Naive thymus-derived CD4-positive, alpha-beta T cell (primary cell): ENCODE measurements at regions not wholly inside any gene's neighbourhood (a gene's known extent, or its start where the extent isn't known, plus 50 kb on each side); places are given as distances from the start of the nearest gene placed in this dataset.

Source experiments
- ATAC-seq: fragments of 150-1000 bp; cut with Tn5 transposase; 2 replicates; pipeline ENCODE4 v1.10.0; 2021; ENCODE audit warnings: mild to moderate bottlenecking, moderate library complexity
- CTCF ChIA-PET: fragments of 350-600 bp; sonication (Branson Sonifier 250); formaldehyde crosslinking; loops from one replicate; lab custom pipeline; 2021; ENCODE audit warnings: antibody characterized with exemption; lab: Charles Lee
- POLR2A ChIA-PET: fragments of 350-600 bp; sonication (Branson Sonifier 250); formaldehyde crosslinking; loops from one replicate; lab custom pipeline; 2021; ENCODE audit warnings: antibody characterized with exemption, inconsistent platforms; lab: Charles Lee
- DNase-seq, 9 donors: peaks; one replicate each; pipeline versions ENCODE4 v3.0.0 to v3.0.0-alpha.2; 2020 to 2022; ENCODE audit warnings: mixed read lengths in 1 of 9
- H3K27ac ChIP-seq: one replicate; pipeline ENCODE4 v1.7.0; 2013; ENCODE audit warnings: mild to moderate bottlenecking, low read depth, low read length, moderate library complexity
- H3K27me3 ChIP-seq, 2 donors: one replicate each; pipeline ENCODE4 v1.7.0; 2013; ENCODE audit warnings: low read length in 2 of 2, mild to moderate bottlenecking in 2 of 2, moderate library complexity in 2 of 2; ENCODE audit not compliant: control insufficient read depth in 2 of 2, insufficient read depth in 2 of 2
- H3K36me3 ChIP-seq, 3 experiments: 1 replicate in 2 of 3; 2 replicates in 1 of 3; pipeline ENCODE4 v1.7.0; 2013; ENCODE audit warnings: low read length in 3 of 3, mild to moderate bottlenecking in 3 of 3, moderate library complexity in 1 of 3; ENCODE audit not compliant: insufficient read depth in 3 of 3, control insufficient read depth in 2 of 3
- H3K4me1 ChIP-seq, 2 donors: one replicate each; pipeline ENCODE4 v1.7.0; 2013; ENCODE audit warnings: low read length in 2 of 2, mild to moderate bottlenecking in 2 of 2, moderate library complexity in 1 of 2; ENCODE audit not compliant: control insufficient read depth in 2 of 2, insufficient read depth in 2 of 2
- H3K4me3 ChIP-seq: 2 replicates; pipeline ENCODE4 v1.7.0; 2013; ENCODE audit warnings: mild to moderate bottlenecking, low read length
- H3K9me3 ChIP-seq, 3 experiments: 1 replicate in 2 of 3; 2 replicates in 1 of 3; pipeline ENCODE4 v1.7.0; 2013; ENCODE audit warnings: low read length in 3 of 3; ENCODE audit not compliant: control insufficient read depth in 2 of 3
- H3K27ac Mint-ChIP-seq, 9 donors: one replicate each; pipeline ENCODE4 v1.8.0; 2020 to 2022; ENCODE audit warnings: mixed read lengths in 9 of 9, mild to moderate bottlenecking in 8 of 9, moderate library complexity in 5 of 9, inconsistent platforms in 2 of 9
- H3K27me3 Mint-ChIP-seq, 5 donors: one replicate each; pipeline ENCODE4 v1.8.0; 2021 to 2022; ENCODE audit warnings: mixed read lengths in 5 of 5, mild to moderate bottlenecking in 1 of 5
- H3K36me3 Mint-ChIP-seq, 5 donors: one replicate each; pipeline ENCODE4 v1.8.0; 2020 to 2022; ENCODE audit warnings: mixed read lengths in 5 of 5, mild to moderate bottlenecking in 3 of 5, inconsistent platforms in 1 of 5
- H3K4me1 Mint-ChIP-seq, 7 donors: one replicate each; pipeline ENCODE4 v1.8.0; 2020 to 2022; ENCODE audit warnings: mixed read lengths in 7 of 7, mild to moderate bottlenecking in 3 of 7, inconsistent platforms in 1 of 7
- H3K4me3 Mint-ChIP-seq, 10 donors: one replicate each; pipeline ENCODE4 v1.8.0; 2020 to 2022; ENCODE audit warnings: mild to moderate bottlenecking in 10 of 10, mixed read lengths in 10 of 10, moderate library complexity in 6 of 10, inconsistent platforms in 2 of 10
- H3K9me3 Mint-ChIP-seq, 11 donors: one replicate each; pipeline ENCODE4 v1.8.0; 2020 to 2022; ENCODE audit warnings: mixed read lengths in 11 of 11, mild to moderate bottlenecking in 4 of 11, inconsistent platforms in 1 of 11, moderate library complexity in 1 of 11
- intact Hi-C, 2 donors: fragments of 100-400 bp; cut with micrococcal nuclease; formaldehyde crosslinking; loops; one replicate each; pipeline ENCODE4 v1.15.1; 2023

GRCh38 chr4:36677112-36677511 lies 395.7 kb downstream of the DTHD1 start:
- Histone ChIP-seq H3K4me1 (no peaks in the 10 kb centered on the region), H3K27ac (no peak overlapping the region), H3K9me3 (no peaks in the 10 kb centered on the region), H3K27me3 (no peaks in the 10 kb centered on the region), H3K4me3 (no peak overlapping the region), H3K36me3 (no peaks in the 10 kb centered on the region)
- Mint-ChIP-seq H3K9me3 (peaks cover 0 to 6% (median 2%) of the 10 kb centered on the region in 11 donors), H3K36me3 (no peaks in the 10 kb centered on the region), H3K27me3 (peaks cover 0 to 11% (median 0%) of the 10 kb centered on the region in 5 donors), H3K4me3 (no peak overlapping the region), H3K27ac (no peak overlapping the region), H3K4me1 (no peaks in the 10 kb centered on the region)
- intact Hi-C loops = no loop called here
- CTCF ChIA-PET = no interaction called here
- no peak for DNase-seq
- POLR2A ChIA-PET = no interaction called here
- ATAC-seq = no peak

GRCh38 chr4:36677874-36678273 lies 396.5 kb downstream of the DTHD1 start:
- Histone ChIP-seq H3K36me3 (no peaks in the 10 kb centered on the region), H3K9me3 (no peaks in the 10 kb centered on the region), H3K27ac (no peak overlapping the region), H3K4me1 (no peaks in the 10 kb centered on the region), H3K27me3 (no peaks in the 10 kb centered on the region), H3K4me3 (no peak overlapping the region)
- intact Hi-C loops = no loop called here
- ChIA-PET POLR2A (no interaction called here), CTCF (no interaction called here)
- no peak overlapping the region for H3K27ac Mint-ChIP-seq
- H3K36me3 Mint-ChIP-seq = no peaks in the 10 kb centered on the region
- no peak for DNase-seq
- ATAC-seq = no peak
- H3K27me3 Mint-ChIP-seq = peaks cover 0 to 11% (median 0%) of the 10 kb centered on the region in 5 donors
- H3K4me1 Mint-ChIP-seq = no peaks in the 10 kb centered on the region
- H3K4me3 Mint-ChIP-seq = no peak overlapping the region
- H3K9me3 Mint-ChIP-seq = peaks cover 0 to 6% (median 2%) of the 10 kb centered on the region in 11 donors

- intact Hi-C loops = no loop called here
- DNase-seq (no peak), ATAC-seq (no peak)
- H3K27me3 Mint-ChIP-seq = peaks cover 0 to 10% (median 6%) of the 10 kb centered on the region in 5 donors
- Histone ChIP-seq H3K4me3 (no peak overlapping the region), H3K4me1 (no peaks in the 10 kb centered on the region), H3K27me3 (no peaks in the 10 kb centered on the region), H3K27ac (no peak overlapping the region), H3K9me3 (no peaks in the 10 kb centered on the region), H3K36me3 (no peaks in the 10 kb centered on the region)
- no peak overlapping the region for H3K27ac Mint-ChIP-seq
- CTCF ChIA-PET = no interaction called here
- H3K4me1 Mint-ChIP-seq = no peaks in the 10 kb centered on the region
- H3K4me3 Mint-ChIP-seq = no peak overlapping the region
- POLR2A ChIA-PET = no interaction called here
- H3K36me3 Mint-ChIP-seq = no peaks in the 10 kb centered on the region
- peaks cover 0 to 20% (median 10%) of the 10 kb centered on the region in 11 donors for H3K9me3 Mint-ChIP-seq
Observed at GRCh38 chr4:36687681-36688080, 406.3 kb downstream of the DTHD1 start.

- Mint-ChIP-seq H3K4me3 (no peak overlapping the region), H3K9me3 (peaks cover 0 to 19% (median 4%) of the 10 kb centered on the region in 11 donors), H3K36me3 (no peaks in the 10 kb centered on the region), H3K4me1 (no peaks in the 10 kb centered on the region), H3K27me3 (peaks cover 0 to 11% (median 6%) of the 10 kb centered on the region in 5 donors), H3K27ac (no peak overlapping the region)
- ChIA-PET CTCF (no interaction called here), POLR2A (no interaction called here)
- no peak overlapping the region for H3K27ac ChIP-seq
- intact Hi-C loops = no loop called here
- H3K36me3 ChIP-seq = no peaks in the 10 kb centered on the region
- DNase-seq = no peak
- no peak for ATAC-seq
- H3K4me1 ChIP-seq = no peaks in the 10 kb centered on the region
- no peak overlapping the region for H3K4me3 ChIP-seq
- H3K27me3 ChIP-seq = no peaks in the 10 kb centered on the region
- no peaks in the 10 kb centered on the region for H3K9me3 ChIP-seq
Observed at GRCh38 chr4:36692586-36692985, 411.2 kb downstream of the DTHD1 start.

GRCh38 chr4:36702245-36702644 lies 420.8 kb downstream of the DTHD1 start:
- DNase-seq = no peak
- H3K27ac Mint-ChIP-seq = no peak overlapping the region
- ChIA-PET CTCF (no interaction called here), POLR2A (no interaction called here)
- H3K36me3 Mint-ChIP-seq = no peaks in the 10 kb centered on the region
- H3K27ac ChIP-seq = no peak overlapping the region
- H3K4me3 Mint-ChIP-seq = no peak overlapping the region
- no peaks in the 10 kb centered on the region for H3K4me1 ChIP-seq
- peaks cover 0 to 24% (median 0%) of the 10 kb centered on the region in 11 donors for H3K9me3 Mint-ChIP-seq
- H3K4me3 ChIP-seq = no peak overlapping the region
- no peaks in the 10 kb centered on the region for H3K4me1 Mint-ChIP-seq
- no peaks in the 10 kb centered on the region for H3K9me3 ChIP-seq
- H3K27me3 Mint-ChIP-seq = peaks cover 0 to 5% (median 0%) of the 10 kb centered on the region in 5 donors
- intact Hi-C loops = no loop called here
- no peaks in the 10 kb centered on the region for H3K27me3 ChIP-seq
- no peak for ATAC-seq
- H3K36me3 ChIP-seq = no peaks in the 10 kb centered on the region

GRCh38 chr4:36704289-36704688 lies 422.9 kb downstream of the DTHD1 start:
- intact Hi-C loops = no loop called here
- Mint-ChIP-seq H3K27me3 (peaks cover 0 to 5% (median 0%) of the 10 kb centered on the region in 5 donors), H3K36me3 (no peaks in the 10 kb centered on the region), H3K4me3 (no peak overlapping the region), H3K27ac (no peak overlapping the region), H3K4me1 (no peaks in the 10 kb centered on the region), H3K9me3 (peaks cover 0 to 28% (median 2%) of the 10 kb centered on the region in 11 donors)
- peaks cover 0 to 3% of the 10 kb centered on the region in 2 donors for H3K27me3 ChIP-seq
- H3K9me3 ChIP-seq = no peaks in the 10 kb centered on the region
- H3K36me3 ChIP-seq = no peaks in the 10 kb centered on the region
- CTCF ChIA-PET = no interaction called here
- DNase-seq = no peak
- no peak for ATAC-seq
- no peaks in the 10 kb centered on the region for H3K4me1 ChIP-seq
- no peak overlapping the region for H3K4me3 ChIP-seq
- H3K27ac ChIP-seq = no peak overlapping the region
- POLR2A ChIA-PET = no interaction called here

GRCh38 chr4:36709991-36710390 lies 428.6 kb downstream of the DTHD1 start:
- Mint-ChIP-seq H3K9me3 (peaks cover 0 to 9% (median 0%) of the 10 kb centered on the region in 11 donors), H3K36me3 (no peaks in the 10 kb centered on the region), H3K27ac (no peak overlapping the region), H3K4me1 (no peaks in the 10 kb centered on the region), H3K27me3 (peaks cover 0 to 4% (median 0%) of the 10 kb centered on the region in 5 donors), H3K4me3 (no peak overlapping the region)
- Histone ChIP-seq H3K9me3 (no peaks in the 10 kb centered on the region), H3K27me3 (peaks cover 0 to 3% of the 10 kb centered on the region in 2 donors), H3K4me3 (no peak overlapping the region), H3K36me3 (no peaks in the 10 kb centered on the region), H3K27ac (no peak overlapping the region), H3K4me1 (no peaks in the 10 kb centered on the region)
- intact Hi-C loops = no loop called here
- ATAC-seq (no peak), DNase-seq (no peak)
- ChIA-PET CTCF (no interaction called here), POLR2A (no interaction called here)
